ENCODE measurements at regions not wholly inside any gene's neighbourhood (a gene's known extent, or its start where the extent isn't known, plus 50 kb on each side); places are given as distances from the start of the nearest gene placed in this dataset.

- TF ChIP-seq CTCF (CRISPR knock-in tag; IDR thresholded peaks at IDR 0.05) = no peak
- no peak for TF ChIP-seq FOXM1 (CRISPR knock-in tag; IDR thresholded peaks at IDR 0.05)
- no peak for TF ChIP-seq CEBPB (IDR thresholded peaks at IDR 0.05; ENCODE audit: borderline replicate concordance, low read depth, low read length)
- TF ChIP-seq TBX2 (CRISPR knock-in tag; IDR thresholded peaks at IDR 0.05; ENCODE audit: borderline replicate concordance) = no peak
- no peak for TF ChIP-seq EZH2 (conservative IDR thresholded peaks at IDR 0.05; ENCODE audit: low read depth, low read length)
- no peak for TF ChIP-seq JARID2 (CRISPR knock-in tag; IDR thresholded peaks at IDR 0.05; ENCODE audit: insufficient replicate concordance)
- no peak for TF ChIP-seq TCF7L2 (IDR thresholded peaks at IDR 0.05; ENCODE audit: low read depth, low read length)
- TF ChIP-seq RFX5 (IDR thresholded peaks at IDR 0.05; ENCODE audit: low read depth, low read length) = no peak
- TF ChIP-seq ZNF883 (CRISPR knock-in tag; IDR thresholded peaks at IDR 0.05; ENCODE audit: not compliant biosample characterization) = no peak
- no peak for TF ChIP-seq FIP1L1 (IDR thresholded peaks at IDR 0.05; ENCODE audit: borderline replicate concordance, insufficient read depth, low read depth, low read length)
- no peak for TF ChIP-seq POLR2A (IDR thresholded peaks at IDR 0.05; ENCODE audit: insufficient read depth in 1 of 2, low read depth in 2 of 2, low read length in 2 of 2)
These were observed 142.8 kb upstream of the SV2C start for GRCh38 chr5:75940418-75940817.

All from HepG2 (cell line).